Activated T-cell treated with anti-CD3 and anti-CD28 coated beads for 1 hour (primary cell): ENCODE measurements at regions not wholly inside any gene's neighbourhood (a gene's known extent, or its start where the extent isn't known, plus 50 kb on each side); places are given as distances from the start of the nearest gene placed in this dataset.
A peak's percentile ranks its signal among the peaks of the same experiment; 100 is the strongest.

Source experiments
- DNase-seq: peaks from one replicate; pipeline ENCODE4 v3.0.0-alpha.2; 2020; ENCODE audit warnings: low read depth

DNA sequence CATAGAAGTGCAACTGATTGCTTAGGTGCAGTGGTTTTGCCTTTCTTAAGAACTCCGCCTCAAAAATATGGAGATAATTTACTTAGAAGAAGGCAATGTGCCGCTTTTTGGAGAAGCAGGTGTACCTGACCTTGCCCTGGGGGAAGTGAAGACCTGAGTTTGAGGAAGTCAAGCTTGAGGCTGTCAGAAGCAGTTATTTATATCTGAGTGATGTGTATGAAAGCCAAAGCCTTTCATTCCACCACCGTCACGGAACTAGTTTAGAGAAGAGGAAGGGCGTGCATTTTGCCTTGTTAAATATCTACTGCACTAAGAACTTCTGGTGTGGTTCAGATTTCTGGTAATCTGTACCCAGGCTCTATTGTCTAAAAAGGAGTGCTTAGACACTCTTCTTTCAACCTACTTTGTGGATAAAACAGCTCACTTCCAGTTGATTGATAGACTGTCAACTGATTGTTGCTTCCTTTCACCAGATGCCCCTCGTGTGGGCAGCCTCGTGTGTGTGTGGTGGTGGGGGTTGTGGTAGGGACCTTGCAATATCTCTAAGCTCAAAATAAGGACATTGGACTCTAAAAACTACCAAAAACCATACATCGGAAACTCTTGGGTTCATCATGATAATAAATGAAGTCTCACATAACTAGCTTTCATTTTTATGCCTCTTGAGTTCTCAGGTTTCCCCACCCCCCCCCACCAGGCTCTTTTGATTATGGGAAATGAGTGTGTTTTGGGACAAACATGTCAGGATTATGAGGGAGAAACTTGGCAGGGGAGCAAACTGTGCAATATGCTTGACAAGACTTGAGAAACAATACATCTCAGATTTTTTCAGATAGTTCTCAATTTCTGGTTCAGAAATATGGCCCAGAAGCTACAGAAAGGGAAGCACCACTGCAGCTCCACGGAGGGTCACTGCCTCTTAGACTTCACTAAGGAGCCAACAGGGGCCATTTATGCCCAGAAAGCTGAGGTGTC lies 78.6 kb downstream of the ARF6 start:
- DNase-seq: peak; percentile 39

- no peak for DNase-seq
Measured at GRCh38 chr14:49972131-49972671, 79.3 kb downstream of the ARF6 start.

GRCh38 chr14:49972823-49973222 lies 79.9 kb downstream of the ARF6 start:
- DNase-seq: peak; percentile 19

GRCh38 chr14:49975276-49975675 lies 82.4 kb downstream of the ARF6 start:
- no peak for DNase-seq

DNA sequence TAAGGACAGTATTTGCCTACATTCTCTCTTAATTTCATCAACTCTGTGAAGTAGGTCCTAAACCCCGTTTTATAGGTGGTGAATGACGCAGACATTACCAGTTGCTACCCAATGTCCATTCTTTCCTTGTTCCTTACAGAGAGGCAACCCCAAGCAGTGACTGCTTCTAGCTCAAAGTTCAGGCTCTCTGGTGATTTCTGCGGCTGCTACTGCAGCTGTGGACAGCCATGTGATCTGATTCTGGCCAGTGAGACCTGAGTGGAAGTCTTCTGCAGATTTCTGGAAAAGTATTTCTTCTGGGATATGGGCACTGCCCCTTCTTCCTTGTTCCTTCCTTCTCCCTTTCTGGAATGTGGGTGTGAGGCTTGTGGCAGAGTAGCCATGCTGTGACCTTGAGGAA lies 82.9 kb downstream of the ARF6 start:
- DNase-seq: no peak

- no peak for DNase-seq
Measured at GRCh38 chr14:49977126-49977841, 84.4 kb downstream of the ARF6 start.

GRCh38 chr14:49980027-49980426 lies 87.1 kb downstream of the ARF6 start:
- no peak for DNase-seq

- DNase-seq: no peak
Measured at GRCh38 chr14:49982082-49982481, 89.2 kb downstream of the ARF6 start.

DNA sequence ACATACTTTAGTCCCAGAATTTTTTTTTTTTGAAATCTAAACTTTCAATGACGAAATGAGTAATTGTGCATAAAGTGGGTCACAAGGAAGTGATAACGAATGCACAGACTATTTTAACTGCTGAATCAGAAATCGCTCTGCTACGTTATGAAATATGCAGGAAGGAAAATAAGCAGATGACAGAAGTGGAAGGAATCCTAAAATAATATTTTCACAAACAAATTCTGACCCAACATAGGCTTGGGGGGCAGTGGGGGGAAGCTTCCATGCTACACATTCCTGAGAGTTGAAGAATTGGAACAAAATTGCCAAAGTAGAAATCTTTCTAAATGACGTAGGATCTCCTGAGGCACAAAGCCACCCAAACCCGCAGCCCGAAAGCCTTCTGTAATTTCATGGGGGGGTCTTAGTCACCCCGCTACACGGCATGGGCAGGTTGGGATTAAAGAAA lies 89.6 kb downstream of the ARF6 start:
- no peak for DNase-seq

- DNase-seq: no peak
Measured at GRCh38 chr14:49984424-49984823, 91.5 kb downstream of the ARF6 start.

DNA sequence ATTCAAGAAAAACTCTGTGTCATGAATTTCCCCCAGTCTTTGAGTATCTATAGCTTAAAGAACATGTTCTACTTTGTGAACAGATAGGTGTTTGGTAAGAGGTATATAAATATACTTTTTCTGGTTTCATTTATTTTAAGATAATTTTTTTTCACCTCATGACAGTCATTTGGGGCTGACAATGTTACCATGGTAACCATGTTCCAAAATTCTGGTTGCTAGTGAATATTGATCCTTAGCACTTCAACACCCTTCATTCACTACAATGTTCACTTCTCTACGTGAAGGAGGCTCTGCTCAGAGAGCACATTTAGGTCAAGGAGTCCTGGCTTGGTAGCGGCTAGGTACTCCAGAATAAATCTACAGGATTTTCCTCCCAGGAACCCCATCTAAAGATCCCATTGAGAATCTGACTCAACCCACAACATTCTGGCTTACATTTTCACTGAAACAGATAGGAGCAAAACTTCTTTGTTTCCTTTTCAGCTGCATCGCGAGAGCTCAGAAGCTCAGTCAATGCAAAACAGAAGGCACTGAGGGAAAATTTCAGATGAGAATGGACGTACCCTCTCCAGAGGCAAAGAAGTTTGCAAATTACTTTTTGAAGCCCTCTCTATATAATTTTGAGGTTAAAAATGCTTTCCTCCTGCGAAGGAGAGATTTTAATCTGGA lies 93.6 kb downstream of the ARF6 start:
- no peak for DNase-seq

GRCh38 chr14:49988080-49988990 lies 95.5 kb downstream of the ARF6 start:
- DNase-seq: no peak

DNA sequence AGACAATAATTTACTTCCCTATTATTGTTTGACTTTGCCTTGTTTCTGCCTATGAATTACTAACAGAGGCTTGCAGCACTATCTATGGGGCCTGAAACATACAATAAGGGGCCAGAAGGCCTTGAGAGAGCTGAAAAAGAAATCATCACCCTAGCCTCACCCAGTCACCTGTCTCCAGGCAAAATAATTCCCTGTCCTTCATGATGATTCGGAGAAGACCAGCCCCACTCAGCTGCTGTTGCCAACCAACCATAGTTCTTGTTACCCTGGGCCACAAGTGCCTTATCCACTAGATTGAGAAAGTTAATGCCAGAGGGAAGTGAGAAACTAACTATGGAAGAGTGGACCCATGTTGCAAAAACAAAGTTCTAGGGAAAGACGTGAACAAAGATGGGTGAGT lies 97.1 kb downstream of the ARF6 start:
- DNase-seq: no peak

DNA sequence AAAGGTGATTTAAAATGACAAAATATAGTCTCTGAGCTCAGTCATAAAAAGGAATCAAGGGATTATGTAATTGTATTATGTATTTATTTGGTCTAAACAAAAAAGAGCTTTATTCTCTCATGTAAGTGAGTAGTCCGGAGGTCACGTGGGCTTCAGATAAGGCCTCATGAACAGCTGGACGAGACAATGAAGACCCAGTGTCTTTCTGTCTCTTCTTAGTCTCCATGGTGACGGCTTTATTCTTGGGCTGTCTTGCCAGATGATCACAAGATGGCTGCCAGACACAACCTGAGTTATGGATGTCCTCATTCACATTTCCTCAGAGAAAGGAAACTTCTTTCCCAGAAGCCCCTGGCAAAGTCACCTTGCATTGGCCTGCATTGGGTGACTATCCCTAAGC lies 98.6 kb downstream of the ARF6 start:
- DNase-seq: no peak

- DNase-seq: no peak
Measured at GRCh38 chr14:49992036-49992435, 99.2 kb downstream of the ARF6 start.

DNA sequence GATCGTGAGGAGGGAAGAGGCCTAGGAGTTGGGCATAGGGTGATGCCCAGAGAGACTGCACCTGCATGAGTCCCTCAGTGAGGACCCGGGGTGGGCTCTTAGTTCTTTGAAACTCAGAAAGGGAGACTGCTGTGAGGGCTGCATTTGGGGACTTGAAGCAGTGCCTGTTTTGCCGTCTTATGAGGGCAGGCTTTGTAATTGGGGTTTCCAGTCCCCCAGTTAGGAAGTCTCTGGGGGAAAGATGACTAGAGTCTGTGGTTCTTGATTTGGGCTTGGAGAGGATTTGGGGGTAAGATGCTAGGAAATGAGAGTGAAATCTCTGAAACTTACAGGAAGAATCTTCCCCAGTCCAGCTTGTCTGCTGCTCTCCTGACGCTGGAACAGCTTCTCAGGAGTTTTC lies 99.6 kb downstream of the ARF6 start:
- DNase-seq: no peak

DNA sequence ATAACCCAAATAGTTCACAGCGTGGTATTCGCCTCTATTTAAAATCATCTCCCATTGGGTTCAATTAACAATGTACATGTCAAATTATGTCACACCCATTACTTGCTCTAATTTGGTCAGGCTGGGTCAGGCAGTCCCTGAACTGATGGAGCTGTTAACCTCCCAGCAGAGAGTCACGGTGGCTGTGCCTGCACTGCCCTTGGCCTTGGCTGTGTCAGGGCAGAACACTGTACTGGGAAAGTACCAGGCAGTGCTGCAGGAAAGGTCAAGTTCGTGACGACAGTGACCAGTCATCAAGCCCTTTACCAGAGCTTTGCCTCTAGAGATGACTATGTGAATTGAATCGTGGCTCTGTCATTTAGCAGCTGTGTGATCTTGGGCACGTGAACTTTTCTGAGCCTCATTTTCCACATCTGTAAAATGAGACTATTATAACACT lies 100.0 kb downstream of the ARF6 start:
- DNase-seq: no peak

DNA sequence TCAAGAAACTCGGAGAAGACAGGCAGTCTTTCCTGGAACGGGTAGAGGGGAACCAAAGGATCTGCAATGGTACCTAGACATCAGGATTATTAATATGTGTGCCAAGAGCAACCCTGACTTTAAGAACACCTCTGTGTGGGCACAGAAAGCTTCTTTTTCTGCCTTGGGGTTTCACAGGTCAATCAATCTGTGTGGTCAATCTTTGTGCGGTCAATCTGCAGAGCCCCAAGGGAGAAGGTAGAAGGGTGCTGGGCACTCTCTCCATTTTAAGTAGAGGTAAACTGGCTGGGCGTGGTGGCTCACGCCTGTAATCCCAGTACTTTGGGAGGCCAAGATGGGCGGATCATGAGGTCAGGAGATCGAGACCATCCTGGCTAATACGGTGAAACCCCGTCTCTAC lies 100.7 kb downstream of the ARF6 start:
- DNase-seq: no peak

GRCh38 chr14:49994951-49995561 lies 102.2 kb downstream of the ARF6 start:
- DNase-seq: no peak

DNA sequence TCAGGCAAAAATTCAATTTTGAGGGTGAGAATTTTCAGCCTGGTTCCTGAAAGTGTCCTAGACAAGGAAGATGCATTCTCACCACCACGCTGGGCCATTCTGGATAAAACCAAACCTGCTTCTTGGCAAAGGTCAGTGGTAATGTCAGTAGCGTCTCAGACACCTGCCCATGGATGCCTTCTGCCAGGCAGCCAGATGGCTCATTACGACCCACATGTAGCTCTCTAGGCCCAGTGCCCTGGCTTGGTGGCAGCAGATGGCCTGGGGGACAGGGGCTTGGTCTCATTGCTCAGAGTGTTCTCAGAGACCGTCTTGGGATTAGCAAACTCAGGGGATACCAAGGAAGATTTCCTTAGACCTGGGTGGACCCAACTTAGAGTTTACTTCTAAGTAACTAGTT lies 105.1 kb downstream of the ARF6 start:
- no peak for DNase-seq
